T-cell (primary cell): ENCODE measurements at regions not wholly inside any gene's neighbourhood (a gene's known extent, or its start where the extent isn't known, plus 50 kb on each side); places are given as distances from the start of the nearest gene placed in this dataset.

Experiments used
- ATAC-seq, 4 experiments: fragments of 200-7000 bp in 3 of 4; fragments of 150-1000 bp in 1 of 4; cut with Tn5 transposase; replicated peaks in 1 of 4; 1 replicate in 3 of 4; 2 replicates in 1 of 4; pipeline ENCODE4 v1.10.0; 2021; ENCODE audit warnings: moderate library complexity in 3 of 4, mild to moderate bottlenecking in 2 of 4, moderate number of reproducible peaks in 1 of 4
- CTCF ChIA-PET, 2 donors: fragments of 300-600 bp; sonication (Branson Sonifier 250); formaldehyde crosslinking; loops; one replicate each; lab custom pipeline; 2022; ENCODE audit warnings: antibody characterized with exemption in 2 of 2; lab: Charles Lee
- POLR2A ChIA-PET, 2 donors: fragments of 300-600 bp; sonication (Branson Sonifier 250); formaldehyde crosslinking; loops; one replicate each; lab custom pipeline; 2022; ENCODE audit warnings: antibody characterized with exemption in 2 of 2; lab: Charles Lee
- DNase-seq, 35 experiments: peaks; one replicate each; pipeline versions ENCODE4 v3.0.0 to v3.0.0-alpha.2; 2013 to 2023
- H3K27ac ChIP-seq: one replicate; pipeline ENCODE4 v1.5.1; 2013; ENCODE audit warnings: low read length
- H3K27me3 ChIP-seq, 2 experiments: replicated peaks in 1 of 2; 1 replicate in 1 of 2; 2 replicates in 1 of 2; pipeline versions ENCODE4 v1.6.1 to v1.7.0; 2013; ENCODE audit warnings: low read length in 1 of 2, mixed read lengths in 1 of 2; ENCODE audit not compliant: control insufficient read depth in 2 of 2, insufficient read depth in 2 of 2; ENCODE audit errors: extremely low read depth in 1 of 2
- H3K36me3 ChIP-seq, 2 donors: 1 replicate in 1 of 2; 2 replicates in 1 of 2; pipeline versions ENCODE4 v1.6.1 to v1.7.0; 2013; ENCODE audit warnings: low read length in 1 of 2; ENCODE audit not compliant: control insufficient read depth in 2 of 2, insufficient read depth in 1 of 2; ENCODE audit errors: extremely low read depth in 1 of 2
- H3K4me1 ChIP-seq, 2 experiments: 1 replicate in 1 of 2; 2 replicates in 1 of 2; pipeline versions ENCODE4 v1.6.1 to v1.7.0; 2013; ENCODE audit warnings: low read length in 2 of 2, mixed read lengths in 1 of 2; ENCODE audit not compliant: insufficient read depth in 2 of 2, control insufficient read depth in 1 of 2; ENCODE audit errors: extremely low read depth in 1 of 2
- H3K4me3 ChIP-seq, 2 donors: 1 replicate in 1 of 2; 2 replicates in 1 of 2; pipeline versions ENCODE4 v1.5.1 to v1.7.0; 2013; ENCODE audit warnings: mild to moderate bottlenecking in 2 of 2, low read length in 1 of 2, moderate library complexity in 1 of 2; ENCODE audit not compliant: control insufficient read depth in 1 of 2; ENCODE audit errors: extremely low read depth in 1 of 2
- H3K9me3 ChIP-seq: 2 replicates; pipeline ENCODE4 v1.7.0; 2013
- H3K27ac Mint-ChIP-seq, 2 donors: one replicate each; pipeline ENCODE4 v1.8.0; 2020 to 2021; ENCODE audit warnings: mild to moderate bottlenecking in 2 of 2, mixed read lengths in 2 of 2
- H3K27me3 Mint-ChIP-seq, 2 donors: one replicate each; pipeline ENCODE4 v1.8.0; 2021 to 2022; ENCODE audit warnings: mixed read lengths in 2 of 2
- H3K36me3 Mint-ChIP-seq: one replicate; pipeline ENCODE4 v1.8.0; 2021; ENCODE audit warnings: mixed read lengths
- H3K4me1 Mint-ChIP-seq, 3 donors: one replicate each; pipeline ENCODE4 v1.8.0; 2020 to 2022; ENCODE audit warnings: mixed read lengths in 3 of 3, mild to moderate bottlenecking in 1 of 3
- H3K4me3 Mint-ChIP-seq, 3 donors: one replicate each; pipeline ENCODE4 v1.8.0; 2020 to 2022; ENCODE audit warnings: mild to moderate bottlenecking in 3 of 3, mixed read lengths in 3 of 3, moderate library complexity in 3 of 3
- H3K9me3 Mint-ChIP-seq, 3 donors: one replicate each; pipeline ENCODE4 v1.8.0; 2020 to 2022; ENCODE audit warnings: mixed read lengths in 3 of 3
- WGBS: methylation state at CpG from one replicate; pipeline ENCODE4 v1.1.5; 2013; ENCODE audit warnings: missing lambda C conversion rate; ENCODE audit not compliant: insufficient coverage; 5-methylcytosine and 5-hydroxymethylcytosine counted together

DNA sequence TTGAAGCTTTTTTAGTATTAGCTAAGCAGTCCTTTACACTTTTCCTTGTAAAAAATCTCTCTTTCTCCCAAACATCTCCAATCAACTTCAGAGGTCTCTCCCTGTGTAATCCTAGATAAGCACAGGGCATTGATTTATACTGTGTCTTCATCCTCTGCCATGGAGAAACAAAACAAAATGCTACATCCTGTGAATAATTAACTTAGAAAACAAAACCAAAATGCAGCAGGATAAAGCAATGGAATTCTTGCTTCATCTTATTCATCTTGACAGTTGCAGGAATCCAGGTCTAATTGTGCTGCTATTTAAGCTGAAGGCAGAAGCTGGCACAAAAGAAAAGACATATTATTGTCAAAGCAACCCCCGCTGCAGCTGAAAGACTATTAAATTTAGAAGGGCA is 641.5 kb upstream of the SORCS1 start:
- peaks cover 5 to 10% (median 8%) of the 10 kb centered on the region in 3 donors for H3K9me3 Mint-ChIP-seq
- no peak overlapping the region for H3K27ac Mint-ChIP-seq
- Histone ChIP-seq H3K4me1 (no peaks in the 10 kb centered on the region), H3K27ac (no peak overlapping the region), H3K4me3 (no peak overlapping the region), H3K9me3 (no peaks in the 10 kb centered on the region), H3K27me3 (no peaks in the 10 kb centered on the region), H3K36me3 (no peaks in the 10 kb centered on the region)
- no peaks in the 10 kb centered on the region for H3K4me1 Mint-ChIP-seq
- DNase-seq (no peak), ATAC-seq (no peak)
- H3K27me3 Mint-ChIP-seq: no peaks in the 10 kb centered on the region
- ChIA-PET POLR2A (no interaction called here), CTCF (no interaction called here)
- WGBS: no CpG with 5 or more reads among the region's 1 CpG
- H3K36me3 Mint-ChIP-seq: no peaks in the 10 kb centered on the region
- H3K4me3 Mint-ChIP-seq: no peak overlapping the region

DNA sequence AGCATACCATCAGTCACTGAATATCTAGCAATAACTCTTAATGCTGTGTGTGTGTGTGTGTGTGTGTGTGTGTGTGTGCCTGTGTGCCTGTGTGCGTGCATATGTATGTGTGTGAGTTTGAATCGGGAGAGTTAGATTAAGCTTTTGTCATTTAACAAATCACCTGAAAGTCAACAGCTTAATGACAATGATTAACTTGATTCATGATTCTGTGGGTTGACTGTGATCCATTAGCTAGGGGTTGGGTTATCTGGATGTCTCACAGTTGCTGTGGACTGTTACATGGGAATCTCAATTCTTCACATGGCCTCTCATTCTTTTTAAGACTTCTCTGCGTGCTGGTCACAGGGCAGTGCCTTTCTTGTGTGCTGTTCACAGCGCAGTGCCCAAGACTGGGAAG is 639.0 kb upstream of the SORCS1 start:
- POLR2A ChIA-PET: no interaction called here
- no peak for ATAC-seq

DNA sequence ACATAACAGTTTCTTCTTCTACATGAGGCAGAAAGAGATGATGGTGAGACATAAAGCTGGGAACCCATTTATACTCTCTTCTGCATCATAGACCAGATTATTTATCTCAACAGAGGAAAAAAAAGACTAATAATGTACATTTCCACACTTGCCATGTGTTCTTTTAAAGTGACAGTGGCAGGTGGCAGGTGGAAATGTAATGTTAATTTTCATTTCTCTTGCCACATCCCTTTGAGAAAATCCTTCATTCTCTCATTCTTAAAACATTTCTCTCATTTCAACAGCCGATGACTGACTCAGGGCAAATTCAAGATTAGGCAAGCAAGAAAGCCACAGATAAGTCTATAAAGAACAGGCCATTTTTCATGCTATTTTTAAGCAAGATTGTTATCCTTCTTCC is 635.6 kb upstream of the SORCS1 start:
- H3K9me3 ChIP-seq: no peaks in the 10 kb centered on the region
- Mint-ChIP-seq H3K4me1 (no peaks in the 10 kb centered on the region), H3K27me3 (no peaks in the 10 kb centered on the region), H3K36me3 (no peaks in the 10 kb centered on the region), H3K27ac (no peak overlapping the region), H3K4me3 (no peak overlapping the region), H3K9me3 (peaks cover 14 to 21% (median 17%) of the 10 kb centered on the region in 3 donors)
- ChIA-PET CTCF (no interaction called here), POLR2A (no interaction called here)
- H3K4me3 ChIP-seq: no peak overlapping the region
- 50% methylated on average over 1 of the region's 1 CpG for WGBS
- no peak overlapping the region for H3K27ac ChIP-seq
- no peaks in the 10 kb centered on the region for H3K36me3 ChIP-seq
- no peak for DNase-seq
- H3K4me1 ChIP-seq: no peaks in the 10 kb centered on the region
- no peak for ATAC-seq
- H3K27me3 ChIP-seq: no peaks in the 10 kb centered on the region

More for the DNA sequence above, 639.0 kb upstream of the SORCS1 start:
- H3K27ac ChIP-seq: no peak overlapping the region
- Mint-ChIP-seq H3K9me3 (peaks cover 10 to 13% (median 10%) of the 10 kb centered on the region in 3 donors), H3K36me3 (no peaks in the 10 kb centered on the region), H3K27me3 (no peaks in the 10 kb centered on the region), H3K4me3 (no peak overlapping the region), H3K27ac (no peak overlapping the region), H3K4me1 (no peaks in the 10 kb centered on the region)
- H3K9me3 ChIP-seq: no peaks in the 10 kb centered on the region
- no peaks in the 10 kb centered on the region for H3K36me3 ChIP-seq
- H3K4me1 ChIP-seq: no peaks in the 10 kb centered on the region
- CTCF ChIA-PET: no interaction called here
- WGBS: 86% methylated on average over 2 of the region's 4 CpGs
- no peaks in the 10 kb centered on the region for H3K27me3 ChIP-seq
- H3K4me3 ChIP-seq: no peak overlapping the region
- DNase-seq: no peak

DNA sequence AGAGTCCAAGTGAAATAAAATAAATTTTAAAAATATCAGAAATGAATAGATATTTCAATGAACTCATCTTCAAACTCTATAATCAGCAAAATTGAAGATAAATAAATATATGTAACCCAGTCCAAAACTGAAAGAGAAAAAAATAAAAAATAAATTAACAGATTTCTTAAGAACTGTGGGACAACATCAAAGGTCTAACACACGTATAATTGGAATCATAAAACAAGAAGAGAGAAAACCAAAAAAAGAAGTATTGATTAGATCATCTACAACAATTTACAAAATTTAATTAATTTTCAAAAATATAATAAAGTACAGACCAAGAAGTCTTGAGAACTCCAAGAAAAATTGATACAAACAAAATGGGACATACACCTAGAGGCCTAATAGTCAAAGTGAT is 625.8 kb upstream of the SORCS1 start:
- no peaks in the 10 kb centered on the region for H3K27me3 ChIP-seq
- ATAC-seq (no peak), DNase-seq (no peak)
- no peak overlapping the region for H3K27ac ChIP-seq
- Mint-ChIP-seq H3K27ac (no peak overlapping the region), H3K4me1 (no peaks in the 10 kb centered on the region), H3K9me3 (peaks cover 4 to 15% (median 14%) of the 10 kb centered on the region in 3 donors), H3K27me3 (no peaks in the 10 kb centered on the region), H3K4me3 (no peak overlapping the region), H3K36me3 (no peaks in the 10 kb centered on the region)
- H3K9me3 ChIP-seq: no peaks in the 10 kb centered on the region
- H3K4me3 ChIP-seq: no peak overlapping the region
- ChIA-PET CTCF (no interaction called here), POLR2A (no interaction called here)
- no peaks in the 10 kb centered on the region for H3K4me1 ChIP-seq
- WGBS: no CpG with 5 or more reads among the region's 1 CpG
- H3K36me3 ChIP-seq: no peaks in the 10 kb centered on the region

DNA sequence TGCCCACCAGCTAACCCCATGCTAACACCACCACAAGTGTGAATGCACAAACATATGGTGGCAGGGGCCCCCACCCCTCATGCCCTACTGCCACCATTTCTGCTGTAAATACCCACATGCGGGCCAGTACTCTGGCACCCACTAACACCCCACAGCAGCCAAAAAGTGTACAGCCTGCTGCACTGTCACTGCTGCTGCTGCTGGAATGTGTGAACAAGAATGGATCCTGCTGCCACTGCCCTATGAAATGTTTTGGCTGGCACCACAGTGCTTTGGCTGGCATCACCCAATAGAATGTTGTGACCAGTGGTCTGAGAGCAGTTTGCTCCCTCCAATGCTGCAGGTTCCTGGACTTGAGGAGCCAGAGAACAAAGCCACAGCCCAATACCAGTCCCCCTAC is 606.6 kb upstream of the SORCS1 start:
- no peak for ATAC-seq
- Mint-ChIP-seq H3K27me3 (no peaks in the 10 kb centered on the region), H3K4me3 (no peak overlapping the region), H3K9me3 (peaks cover 0 to 32% (median 8%) of the 10 kb centered on the region in 3 donors), H3K4me1 (no peaks in the 10 kb centered on the region), H3K27ac (no peak overlapping the region), H3K36me3 (no peaks in the 10 kb centered on the region)
- H3K27me3 ChIP-seq: no peaks in the 10 kb centered on the region
- 100% methylated on average over 1 of the region's 1 CpG for WGBS
- no peaks in the 10 kb centered on the region for H3K36me3 ChIP-seq
- no peak overlapping the region for H3K27ac ChIP-seq
- ChIA-PET CTCF (no interaction called here), POLR2A (no interaction called here)
- H3K4me3 ChIP-seq: no peak overlapping the region
- DNase-seq: no peak
- H3K4me1 ChIP-seq: no peaks in the 10 kb centered on the region
- no peaks in the 10 kb centered on the region for H3K9me3 ChIP-seq

DNA sequence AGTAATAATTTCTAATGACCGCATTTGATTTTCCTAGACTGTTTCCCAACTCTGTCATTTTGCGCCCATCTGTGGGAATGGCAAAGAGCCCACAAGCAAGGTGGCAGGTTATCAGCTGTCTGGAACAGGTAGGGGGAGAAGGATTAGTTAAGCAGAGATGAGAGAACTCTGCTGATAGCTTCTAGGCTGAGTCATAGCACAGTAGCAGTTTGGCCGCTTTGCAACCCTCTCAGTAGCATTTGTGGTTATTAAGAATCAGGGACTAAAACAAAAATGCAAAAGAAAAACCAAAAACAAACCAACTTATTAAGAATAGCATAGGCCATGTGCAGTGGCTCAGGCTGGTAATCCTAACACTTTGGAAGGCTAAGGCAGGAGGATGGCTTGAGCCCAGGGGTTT is 602.7 kb upstream of the SORCS1 start:
- Mint-ChIP-seq H3K4me1 (no peaks in the 10 kb centered on the region), H3K27me3 (no peaks in the 10 kb centered on the region), H3K9me3 (peaks cover 11 to 28% (median 13%) of the 10 kb centered on the region in 3 donors), H3K27ac (no peak overlapping the region), H3K36me3 (no peaks in the 10 kb centered on the region), H3K4me3 (no peak overlapping the region)
- ATAC-seq (no peak), DNase-seq (no peak)
- ChIA-PET CTCF (no interaction called here), POLR2A (no interaction called here)
- H3K9me3 ChIP-seq: peaks cover 3% of the 10 kb centered on the region
- H3K4me1 ChIP-seq: no peaks in the 10 kb centered on the region
- no peaks in the 10 kb centered on the region for H3K27me3 ChIP-seq
- H3K27ac ChIP-seq: no peak overlapping the region
- H3K4me3 ChIP-seq: no peak overlapping the region
- no peaks in the 10 kb centered on the region for H3K36me3 ChIP-seq
- WGBS: 100% methylated on average over 2 of the region's 3 CpGs

DNA sequence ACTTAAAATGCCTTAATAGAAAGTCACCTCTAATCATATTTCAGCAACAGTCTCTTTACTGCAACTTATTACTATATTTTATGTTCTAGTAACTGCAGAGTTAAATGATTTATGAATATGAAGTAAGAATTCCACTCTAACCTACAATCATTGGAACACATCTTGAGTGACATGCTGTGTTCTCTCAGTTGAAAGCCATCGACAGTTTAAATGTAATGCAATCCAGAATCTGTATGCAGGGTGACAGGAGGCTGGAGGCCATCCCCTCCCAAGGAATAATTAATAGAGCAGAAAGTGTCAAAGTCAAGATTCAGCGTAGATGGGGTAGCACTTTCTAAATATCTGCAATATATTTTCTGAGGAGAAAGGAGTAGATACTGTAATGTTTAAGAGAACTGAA is 590.3 kb upstream of the SORCS1 start:
- no peaks in the 10 kb centered on the region for H3K27me3 Mint-ChIP-seq
- Histone ChIP-seq H3K4me3 (no peak overlapping the region), H3K36me3 (no peaks in the 10 kb centered on the region), H3K27ac (no peak overlapping the region), H3K9me3 (no peaks in the 10 kb centered on the region), H3K4me1 (no peaks in the 10 kb centered on the region), H3K27me3 (no peaks in the 10 kb centered on the region)
- ATAC-seq: no peak
- no peak overlapping the region for H3K27ac Mint-ChIP-seq
- H3K9me3 Mint-ChIP-seq: peaks cover 5 to 24% (median 12%) of the 10 kb centered on the region in 3 donors
- H3K4me3 Mint-ChIP-seq: no peak overlapping the region
- H3K36me3 Mint-ChIP-seq: no peaks in the 10 kb centered on the region
- no CpG with 5 or more reads among the region's 2 CpGs for WGBS
- no peaks in the 10 kb centered on the region for H3K4me1 Mint-ChIP-seq
- no peak for DNase-seq
- CTCF ChIA-PET: no interaction called here
- POLR2A ChIA-PET: interaction anchor here in 1 of 2 donors (0.6 kb wide), 1 partner anchor 19 kb away, joined by 3 read pairs; no protein-coding TSS in a partner anchor
